HG03064 (cell line): ENCODE measurements at regions not wholly inside any gene's neighbourhood (a gene's known extent, or its start where the extent isn't known, plus 50 kb on each side); places are given as distances from the start of the nearest gene placed in this dataset.
"Not testable (repeated sequence)": the region's sequence is repeated elsewhere in the genome, so short reads cannot be mapped to it uniquely, and the experiment has no call there.

Experiments
- ATAC-seq: cut with Tn5 transposase; IDR thresholded peaks from one replicate; pipeline ENCODE4 v1.9.1; 2021; ENCODE audit warnings: low read depth; ENCODE audit not compliant: unreplicated experiment

DNA sequence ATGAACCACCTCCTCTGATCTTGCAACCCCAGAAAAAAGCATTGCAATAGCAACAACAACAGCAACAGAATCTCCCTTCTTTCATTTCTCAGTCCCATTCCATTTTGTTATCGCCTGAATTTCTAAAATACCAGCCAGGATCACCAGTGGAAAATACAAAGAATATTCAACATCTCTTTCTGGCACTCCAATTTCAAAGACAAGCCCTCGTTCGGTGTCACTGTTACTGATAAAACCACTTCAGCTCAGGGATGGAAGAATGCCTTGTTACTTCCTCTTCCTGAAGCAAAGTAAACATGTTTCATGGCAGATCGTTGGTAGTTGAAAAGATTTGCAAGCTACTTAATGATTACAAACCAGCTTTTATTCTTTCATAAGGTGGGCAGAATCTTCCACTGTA, 94.0 kb upstream of the SPTLC3 start:
- no peak for ATAC-seq

DNA sequence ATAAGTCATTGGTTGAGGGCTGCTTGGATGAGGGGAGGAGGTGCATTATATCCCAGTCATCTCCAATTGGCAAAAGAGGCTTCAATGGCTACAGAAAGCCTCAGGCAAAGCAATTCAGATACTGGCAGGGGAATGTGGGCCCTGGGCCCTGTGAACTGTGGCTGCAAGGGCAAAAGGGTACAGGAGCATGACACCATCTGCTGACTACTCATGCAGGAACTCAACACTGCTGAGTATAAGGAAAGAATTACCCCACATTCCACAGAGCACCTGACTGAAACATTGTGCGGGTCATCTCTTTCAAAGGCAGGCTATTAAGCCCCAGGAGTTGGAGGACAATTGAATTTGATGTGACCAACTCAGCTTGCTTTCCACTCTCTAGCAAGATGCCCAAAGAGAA, 92.1 kb upstream of the SPTLC3 start:
- no peak for ATAC-seq

DNA sequence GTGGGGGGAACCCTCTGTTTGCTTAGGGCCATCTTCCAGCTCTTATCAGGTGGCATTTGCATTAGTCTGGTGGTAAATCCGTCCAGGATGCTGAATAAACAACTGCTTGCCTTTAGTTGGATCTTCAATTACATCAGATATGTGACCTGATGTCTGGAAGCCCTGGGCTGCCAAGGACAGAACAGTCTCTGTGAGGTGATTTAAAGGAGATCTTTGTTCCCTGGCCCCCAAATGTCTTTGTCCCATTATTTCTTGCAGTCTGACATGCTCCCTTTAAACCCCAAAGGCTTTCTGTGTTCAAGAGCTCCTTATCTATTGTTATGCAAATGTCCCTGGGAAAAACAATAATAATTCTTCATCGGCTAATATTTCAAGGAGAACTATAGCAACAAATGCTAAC, 84.6 kb upstream of the SPTLC3 start:
- no peak for ATAC-seq

- peak; percentile 93 for ATAC-seq
Observed at GRCh38 chr20:12925210-12925755, 83.5 kb upstream of the SPTLC3 start.

DNA sequence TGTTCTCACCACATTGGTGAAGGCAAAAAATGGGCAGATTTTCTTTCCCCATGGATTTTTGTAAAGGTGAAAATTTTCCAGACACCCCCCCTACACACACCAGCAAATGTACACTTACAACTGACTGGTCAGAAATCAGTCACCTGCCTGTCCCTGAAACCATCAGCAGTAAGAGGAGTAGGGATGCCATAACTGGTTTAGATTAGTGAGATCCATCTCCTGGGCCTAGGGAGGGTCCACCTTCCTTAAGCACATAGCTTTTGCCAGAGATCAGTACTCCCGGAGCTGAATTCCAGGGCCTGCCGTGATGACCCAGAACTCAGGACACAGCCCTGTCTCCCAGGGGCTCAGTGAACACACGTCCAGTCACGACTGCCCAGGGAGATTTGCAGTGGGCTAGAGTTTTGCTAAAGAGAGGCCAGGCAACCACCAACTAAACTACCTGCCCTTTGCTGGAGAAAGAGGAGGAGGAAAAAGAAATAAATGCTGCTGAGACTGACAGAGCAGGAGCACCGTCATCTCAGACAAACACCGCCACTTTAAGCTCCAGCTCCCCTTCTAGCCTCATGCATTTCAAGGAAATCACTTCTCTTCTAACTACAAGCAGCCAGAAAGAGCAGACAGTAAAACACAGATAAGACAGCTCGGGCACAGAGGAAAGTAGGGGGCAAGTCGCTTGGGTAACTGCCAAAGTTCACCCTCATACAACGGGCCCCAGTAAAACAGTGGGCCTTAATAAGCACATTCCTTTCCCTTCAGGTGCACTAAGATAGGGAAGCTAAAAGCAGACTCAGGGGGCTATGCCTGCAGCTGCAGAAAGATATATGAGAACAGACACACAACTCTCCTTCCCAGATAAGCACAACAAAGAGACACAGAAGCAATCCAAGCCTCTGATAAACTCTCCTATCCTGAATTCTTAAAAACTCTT, 82.6 kb upstream of the SPTLC3 start:
- no peak for ATAC-seq

- no peak for ATAC-seq
Observed at GRCh38 chr20:12927489-12927888, 81.3 kb upstream of the SPTLC3 start.

GRCh38 chr20:12928358-12928754, 80.4 kb upstream of the SPTLC3 start:
- ATAC-seq = no peak

DNA sequence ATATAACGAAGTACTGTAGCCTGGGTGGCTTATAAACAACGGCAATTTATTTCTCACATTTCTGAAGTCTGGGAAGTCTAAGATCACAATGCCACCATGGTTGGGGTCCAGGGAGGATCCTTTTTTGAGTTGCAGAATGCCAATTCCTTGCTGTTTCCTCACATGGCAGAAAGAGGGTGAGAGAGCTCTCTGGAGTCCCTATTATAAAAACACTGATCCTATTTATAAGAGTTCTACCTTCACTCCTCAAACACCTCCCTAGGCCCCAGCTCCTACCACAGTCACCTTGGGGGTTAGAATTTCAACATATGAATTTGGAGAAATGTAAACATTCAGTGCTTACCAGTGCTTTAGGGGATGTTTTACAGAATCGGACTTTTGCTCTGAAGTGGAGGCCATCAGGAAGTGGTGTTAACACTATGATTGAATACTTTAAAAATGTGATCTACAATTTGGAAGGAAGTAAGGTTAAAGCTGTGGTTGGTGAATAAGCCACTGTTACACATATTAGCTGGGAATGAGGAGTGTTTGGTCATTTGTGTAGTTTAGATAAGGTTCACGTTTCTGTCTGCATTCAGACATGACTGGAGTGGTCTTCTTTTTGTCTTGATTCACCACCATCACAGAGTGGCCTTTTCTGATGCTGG, 79.9 kb upstream of the SPTLC3 start:
- ATAC-seq = no peak

- no peak for ATAC-seq
Observed at GRCh38 chr20:12936020-12936419, 72.8 kb upstream of the SPTLC3 start.

- no peak for ATAC-seq
Observed at GRCh38 chr20:12936524-12936923, 72.2 kb upstream of the SPTLC3 start.

GRCh38 chr20:12941025-12941424, 67.7 kb upstream of the SPTLC3 start:
- no peak for ATAC-seq

GRCh38 chr20:12942123-12942522, 66.6 kb upstream of the SPTLC3 start:
- ATAC-seq = no peak

DNA sequence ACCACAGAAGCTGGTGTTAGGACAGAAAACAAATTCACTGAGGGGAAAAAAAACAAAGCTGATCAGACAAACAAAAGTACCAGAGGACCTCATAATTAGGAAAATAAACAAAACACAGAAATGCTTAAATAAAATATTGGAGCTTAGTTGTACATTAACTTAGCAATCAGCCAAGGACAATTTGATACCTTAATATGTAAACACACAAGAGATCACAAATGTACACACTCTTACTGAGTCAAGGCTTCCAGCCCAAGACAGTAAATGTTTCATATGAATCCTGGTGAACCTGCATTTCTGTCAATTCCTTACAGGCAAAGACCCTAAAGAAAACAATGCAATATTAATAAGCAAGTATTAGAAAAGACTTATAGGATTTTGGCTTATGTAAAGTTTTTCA, 62.0 kb upstream of the SPTLC3 start:
- ATAC-seq = no peak

DNA sequence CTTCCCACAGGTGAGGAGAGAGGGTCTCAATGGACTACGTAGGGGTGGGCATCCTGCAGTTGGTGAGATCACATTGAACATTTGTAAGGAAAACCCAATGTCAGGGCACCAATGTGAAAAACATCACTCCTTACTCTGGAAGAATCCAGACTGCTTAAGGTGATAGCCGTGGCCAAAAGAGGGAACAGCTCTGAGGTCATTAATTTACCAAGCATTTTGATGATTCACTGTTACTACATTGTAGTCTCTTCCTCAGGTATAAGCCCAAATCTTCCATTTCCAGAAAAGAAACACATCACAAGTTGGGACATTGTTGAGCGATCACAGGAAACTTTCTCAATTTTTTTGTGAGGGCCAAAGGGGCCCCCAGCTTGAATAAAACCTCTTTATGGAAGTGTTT, 61.1 kb upstream of the SPTLC3 start:
- no peak for ATAC-seq

- ATAC-seq = no peak
Observed at GRCh38 chr20:12949429-12949980, 59.3 kb upstream of the SPTLC3 start.

DNA sequence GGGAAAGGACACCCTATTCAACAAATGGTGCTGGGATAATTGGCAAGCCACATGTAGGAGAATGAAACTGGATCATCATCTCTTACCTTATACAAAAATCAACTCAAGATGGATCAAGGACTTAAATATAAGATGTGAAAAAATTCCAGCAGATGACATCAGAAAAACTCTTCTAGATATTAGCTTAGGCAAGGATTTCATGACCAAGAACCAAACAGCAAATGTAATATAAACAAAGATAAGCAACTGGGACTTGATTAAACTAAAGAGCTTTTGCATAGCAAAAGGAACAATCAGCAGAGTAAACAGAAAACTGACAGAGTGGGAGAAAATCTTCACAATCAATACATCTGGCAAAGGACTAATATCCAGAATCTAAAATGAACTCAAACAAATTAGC, 54.5 kb upstream of the SPTLC3 start:
- not testable (repeated sequence) for ATAC-seq

DNA sequence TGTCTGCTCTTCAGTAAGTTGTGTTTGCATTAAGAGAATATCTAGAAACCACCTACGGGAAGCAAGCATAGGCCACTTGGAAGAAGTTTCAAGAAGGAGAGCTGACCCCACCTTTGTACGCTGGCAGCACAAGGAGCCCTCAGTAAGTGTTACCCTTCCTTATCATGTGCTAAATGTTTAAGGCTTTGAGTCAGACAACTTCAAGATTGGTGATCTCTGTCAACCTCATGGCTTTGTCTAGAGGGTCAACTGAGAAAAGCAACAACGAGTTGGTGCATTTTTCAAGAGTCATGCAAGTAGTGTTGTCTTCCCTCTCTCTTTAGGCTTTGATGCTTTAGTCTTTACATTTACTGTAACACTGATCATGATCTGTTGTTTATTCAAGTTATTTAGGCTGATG, 53.2 kb upstream of the SPTLC3 start:
- no peak for ATAC-seq

DNA sequence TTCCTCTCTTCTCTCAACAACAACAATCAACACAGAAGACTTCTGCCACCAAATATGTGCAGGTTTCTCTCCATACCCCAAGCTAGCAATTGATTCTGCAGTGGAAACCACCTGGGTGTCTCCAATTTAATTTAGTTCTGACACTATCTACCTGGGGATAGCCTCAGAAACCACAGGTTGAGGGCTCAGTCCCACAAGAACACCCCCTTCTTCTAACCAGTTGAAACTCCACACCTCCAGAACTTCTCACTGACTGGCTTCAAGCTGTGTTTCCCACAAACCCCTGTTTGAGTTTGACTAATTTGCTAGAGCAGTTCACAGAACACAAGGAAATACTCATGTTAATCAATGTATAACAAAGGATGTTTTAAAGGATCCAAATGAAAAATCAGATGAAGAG, 52.5 kb upstream of the SPTLC3 start:
- ATAC-seq = no peak

GRCh38 chr20:12957968-12958367, 50.8 kb upstream of the SPTLC3 start:
- no peak for ATAC-seq
